SHP77 (cell line): ENCODE measurements at regions not wholly inside any gene's neighbourhood (a gene's known extent, or its start where the extent isn't known, plus 50 kb on each side); places are given as distances from the start of the nearest gene placed in this dataset.
"Not testable (repeated sequence)": the region's sequence is repeated elsewhere in the genome, so short reads cannot be mapped to it uniquely, and the experiment has no call there.

ENCODE experiments used
- DNase-seq, 2 experiments: peaks; one replicate each; lab custom pipeline; 2025; lab: John Stamatoyannopoulos, UW

DNA sequence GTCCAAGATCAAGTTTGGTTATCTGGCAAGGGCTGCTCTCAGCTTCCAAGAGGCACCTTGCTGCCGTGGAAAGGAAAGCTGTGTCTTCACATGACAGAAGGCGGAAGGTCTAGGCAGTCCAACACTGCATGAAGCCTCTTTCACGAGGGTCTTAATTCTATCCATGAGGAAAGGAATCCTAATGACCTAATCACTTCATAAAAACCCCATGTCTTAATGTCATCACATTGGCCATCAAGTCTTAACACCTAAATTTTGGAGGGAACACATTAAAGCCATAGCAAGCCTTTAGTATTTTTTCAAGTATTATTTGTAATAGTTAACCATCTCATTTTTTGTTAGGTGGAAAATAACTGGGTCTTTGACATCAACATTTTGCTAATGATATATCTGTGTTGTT is 858.3 kb downstream of the FLRT2 start:
- no peak for DNase-seq

DNA sequence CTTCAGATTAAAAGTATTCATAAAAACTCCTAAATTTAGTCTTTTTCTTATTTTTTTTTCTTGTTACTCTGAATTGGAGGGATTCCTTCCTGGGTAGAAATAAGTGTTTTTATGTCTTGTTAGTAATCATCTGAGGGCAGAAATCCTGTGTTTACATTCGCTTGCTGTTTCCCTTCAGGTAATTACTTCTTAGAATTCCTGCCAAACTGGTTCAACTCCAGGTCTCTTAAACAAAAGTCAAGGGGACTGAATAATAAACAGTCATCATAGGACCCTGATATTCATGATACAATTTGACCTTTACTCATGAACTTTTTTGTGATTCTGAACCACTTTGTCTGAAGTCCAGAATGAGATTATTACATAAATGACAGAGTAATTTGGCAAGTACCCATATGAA is 843.9 kb downstream of the FLRT2 start:
- DNase-seq = no peak

- DNase-seq = no peak
Observed at GRCh38 chr14:86372402-86372801, 842.5 kb downstream of the FLRT2 start.

GRCh38 chr14:86364634-86365033 is 834.7 kb downstream of the FLRT2 start:
- no peak for DNase-seq

- no peak for DNase-seq
Observed at GRCh38 chr14:86363576-86363975, 833.6 kb downstream of the FLRT2 start.

DNA sequence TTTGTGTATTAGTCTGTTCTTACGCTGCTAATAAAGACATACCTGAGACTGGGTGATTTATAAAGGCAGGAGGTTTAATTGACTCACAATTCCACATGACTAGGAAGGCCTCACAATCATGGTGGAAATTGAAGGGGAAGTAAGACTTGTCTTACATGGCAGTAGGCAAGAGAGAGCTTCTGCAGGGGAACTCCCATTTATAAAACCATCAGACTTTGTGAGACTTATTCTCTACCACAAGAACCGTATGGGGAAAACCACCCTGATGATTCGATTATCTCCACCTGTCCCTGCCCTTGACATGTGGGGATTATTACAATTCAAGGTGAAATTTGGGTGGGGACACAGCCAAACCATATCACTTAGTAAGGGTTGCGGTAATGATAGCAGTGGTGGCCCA is 833.1 kb downstream of the FLRT2 start:
- DNase-seq = no peak

DNA sequence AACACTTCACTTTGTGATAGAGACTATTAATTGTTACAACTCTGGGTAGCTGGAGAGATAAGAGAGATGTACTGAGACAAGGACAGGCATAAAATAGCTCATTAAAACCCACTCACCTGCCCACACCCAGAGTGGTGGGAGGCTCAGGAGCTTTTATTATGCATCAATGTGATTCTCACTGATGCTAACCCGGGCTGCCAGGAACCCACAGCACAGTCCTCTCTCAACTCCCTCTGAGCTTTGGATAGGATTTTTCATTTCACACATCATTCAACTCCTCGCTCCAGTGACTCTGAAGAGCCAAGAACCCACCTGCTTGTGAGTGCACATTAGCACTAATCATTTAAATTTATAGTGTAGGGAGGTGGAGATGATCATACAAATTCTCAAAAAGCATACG is 827.9 kb downstream of the FLRT2 start:
- peak; percentile 54 to 61 for DNase-seq

GRCh38 chr14:86357119-86357518 is 827.2 kb downstream of the FLRT2 start:
- DNase-seq = no peak

GRCh38 chr14:86346818-86347384 is 817.0 kb downstream of the FLRT2 start:
- no peak for DNase-seq

DNA sequence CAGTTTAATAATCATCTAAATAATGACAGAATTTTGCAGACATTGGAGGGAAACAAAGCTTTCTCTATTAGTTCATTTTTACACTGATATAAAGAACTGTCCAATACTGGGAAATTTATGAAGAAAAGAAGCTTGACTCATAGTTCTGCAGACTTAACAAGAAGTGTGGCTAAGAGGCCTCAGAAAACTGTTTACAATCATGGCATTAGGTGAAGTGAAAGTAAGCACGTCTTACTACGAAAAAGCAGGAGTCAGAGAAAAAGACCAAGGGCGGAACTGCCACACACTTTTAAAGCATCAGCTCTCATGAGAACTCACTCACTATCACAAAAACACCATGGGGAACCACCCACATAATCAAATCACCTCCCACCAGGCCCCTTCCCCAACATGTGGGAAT is 804.4 kb downstream of the FLRT2 start:
- no peak for DNase-seq

- DNase-seq = no peak
Observed at GRCh38 chr14:86333493-86333892, 803.5 kb downstream of the FLRT2 start.

DNA sequence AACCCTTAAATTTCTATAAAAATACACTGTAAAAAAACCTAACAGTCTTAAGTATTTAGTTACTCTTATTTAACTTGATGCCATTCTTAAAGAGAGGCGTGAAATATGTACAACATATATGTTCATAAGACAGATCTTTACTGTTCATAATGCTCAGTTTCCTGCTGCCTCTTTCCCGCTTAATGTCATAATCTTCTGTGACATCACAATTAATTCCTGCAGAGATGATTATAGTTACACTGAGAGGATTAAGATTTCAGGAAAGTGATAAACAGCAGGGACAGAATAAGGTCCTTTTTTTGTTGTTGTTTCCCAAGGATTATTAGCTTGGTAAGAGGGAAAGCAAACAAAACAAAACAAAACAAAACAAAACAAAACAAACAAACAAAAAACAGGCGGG is 801.4 kb downstream of the FLRT2 start:
- no peak for DNase-seq

DNA sequence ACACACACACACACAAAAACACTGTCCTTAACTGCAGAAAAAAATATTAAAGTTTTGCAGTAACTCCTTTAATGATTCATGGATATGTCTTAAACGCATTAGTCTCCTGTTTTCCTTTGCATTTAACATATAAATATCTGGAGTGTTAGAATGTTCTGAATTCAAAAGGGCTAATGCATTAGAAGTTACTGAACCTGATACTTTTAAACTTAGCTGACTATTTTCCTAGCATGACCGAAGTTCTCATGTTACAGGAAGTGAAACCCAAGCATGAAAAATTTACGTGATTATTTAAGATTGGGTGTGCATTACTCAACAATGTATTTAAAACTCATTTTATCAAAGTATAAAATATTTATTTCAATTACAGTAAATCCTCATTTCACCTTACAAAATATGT is 791.2 kb downstream of the FLRT2 start:
- DNase-seq = no peak

DNA sequence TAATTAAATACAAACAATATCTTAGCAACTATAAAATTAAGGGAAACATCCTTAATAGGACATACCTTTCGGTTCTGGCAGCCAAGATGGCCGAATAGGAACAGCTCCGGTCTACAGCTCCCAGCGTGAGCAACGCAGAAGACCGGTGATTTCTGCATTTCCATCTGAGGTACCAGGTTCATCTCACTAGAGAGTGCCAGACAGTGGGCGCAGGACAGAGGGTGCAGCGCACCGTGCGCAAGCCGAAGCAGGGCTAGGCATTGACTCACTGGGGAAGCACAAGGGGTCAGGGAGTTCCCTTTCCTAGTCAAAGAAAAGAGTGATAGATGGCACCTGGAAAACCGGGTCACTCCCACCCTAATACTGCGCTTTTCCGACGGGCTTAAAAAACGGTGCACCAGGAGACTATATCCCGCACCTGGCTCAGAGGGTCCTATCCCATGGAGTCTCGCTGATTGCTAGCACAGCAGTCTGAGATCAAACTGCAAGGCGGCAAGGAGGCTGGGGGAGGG is 782.3 kb downstream of the FLRT2 start:
- DNase-seq = not testable (repeated sequence)

GRCh38 chr14:86311151-86311550 is 781.2 kb downstream of the FLRT2 start:
- DNase-seq = no peak

DNA sequence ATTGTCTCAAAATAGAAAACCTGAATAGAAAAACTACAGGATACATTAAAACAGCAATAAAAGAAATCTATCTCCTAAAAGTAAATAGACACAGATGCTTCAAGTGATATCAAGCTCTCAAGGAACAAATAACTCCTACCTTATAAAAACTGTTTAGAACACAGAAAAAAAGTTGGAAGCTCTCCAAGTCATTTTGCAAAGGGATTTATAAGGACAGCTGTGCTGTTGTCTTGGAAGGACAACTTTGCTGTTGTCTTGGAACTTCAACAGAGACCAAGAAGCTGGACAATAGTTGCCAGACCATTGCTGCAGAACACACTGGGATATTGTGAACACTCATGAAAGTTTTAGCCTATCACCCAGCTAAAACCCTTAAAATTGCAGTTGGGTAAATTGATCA is 780.7 kb downstream of the FLRT2 start:
- no peak for DNase-seq

DNA sequence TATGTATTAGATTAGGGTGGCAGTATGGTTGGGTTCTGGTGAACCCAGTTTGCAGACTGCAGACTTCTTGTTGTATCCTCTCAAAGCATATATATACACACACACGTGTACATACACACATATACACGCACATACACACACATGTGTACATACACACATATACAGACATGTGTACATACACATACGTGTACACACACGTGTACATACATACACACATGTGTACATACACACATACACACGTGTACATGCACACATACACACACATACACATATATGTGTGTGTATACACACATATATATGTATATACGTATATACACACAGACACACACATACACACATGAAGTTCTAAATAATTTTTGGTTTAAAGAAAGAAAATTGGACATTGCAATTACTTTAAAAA is 780.2 kb downstream of the FLRT2 start:
- no peak for DNase-seq

GRCh38 chr14:86305058-86305457 is 775.1 kb downstream of the FLRT2 start:
- DNase-seq = no peak

GRCh38 chr14:86299994-86300393 is 770.0 kb downstream of the FLRT2 start:
- peak; percentile 21 to 45 for DNase-seq

GRCh38 chr14:86296173-86296572 is 766.2 kb downstream of the FLRT2 start:
- DNase-seq = peak; percentile 78 to 86

GRCh38 chr14:86288336-86288735 is 758.4 kb downstream of the FLRT2 start:
- no peak for DNase-seq

GRCh38 chr14:86279405-86279804 is 749.5 kb downstream of the FLRT2 start:
- DNase-seq = no peak

DNA sequence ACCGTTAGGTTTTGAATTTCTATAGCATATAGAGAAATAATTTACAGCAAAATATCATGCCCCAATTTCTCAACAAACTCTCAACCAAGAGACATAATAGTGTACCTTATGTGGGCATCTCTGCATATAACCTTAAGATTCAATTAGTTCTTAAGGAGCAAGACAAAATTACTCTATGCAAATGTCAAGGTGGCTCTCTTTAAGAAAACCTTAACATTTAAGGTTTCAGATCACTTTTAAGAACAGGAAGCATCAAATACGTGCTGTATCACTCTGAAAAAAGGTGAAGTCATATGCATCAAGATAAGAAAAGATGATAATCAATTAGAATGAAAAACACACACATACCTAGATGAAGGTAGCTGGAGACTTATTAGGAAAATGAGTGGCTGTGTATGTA is 728.0 kb downstream of the FLRT2 start:
- no peak for DNase-seq

- DNase-seq = no peak
Observed at GRCh38 chr14:86243158-86243557, 713.2 kb downstream of the FLRT2 start.

- no peak for DNase-seq
Observed at GRCh38 chr14:86237733-86238132, 707.8 kb downstream of the FLRT2 start.
